Kidney epithelial cell (primary cell): ENCODE measurements at regions not wholly inside any gene's neighbourhood (a gene's known extent, or its start where the extent isn't known, plus 50 kb on each side); places are given as distances from the start of the nearest gene placed in this dataset.
"Not testable (repeated sequence)": the region's sequence is repeated elsewhere in the genome, so short reads cannot be mapped to it uniquely, and the experiment has no call there.

Experiments
- DNase-seq: peaks from one replicate; pipeline ENCODE4 v3.0.0-alpha.2; 2010; ENCODE audit warnings: low read depth
- H3K27me3 ChIP-seq: 2 replicates; pipeline ENCODE4 v1.6.0; 2011; ENCODE audit warnings: low read length; ENCODE audit not compliant: control insufficient read depth, insufficient read depth
- H3K36me3 ChIP-seq: 2 replicates; pipeline ENCODE4 v1.5.1; 2011; ENCODE audit warnings: low read length; ENCODE audit not compliant: control insufficient read depth, insufficient read depth
- H3K4me3 ChIP-seq: 2 replicates; pipeline ENCODE4 v1.5.1; 2011; ENCODE audit warnings: low read depth, mild to moderate bottlenecking, control low read depth, low read length
- CTCF ChIP-seq: IDR thresholded peaks from 2 replicates; pipeline ENCODE4 v1.5.1; 2011; ENCODE audit warnings: mild to moderate bottlenecking, moderate library complexity, low read length, control low read depth, inconsistent platforms; ENCODE audit not compliant: insufficient read depth, poor library complexity, severe bottlenecking

DNA sequence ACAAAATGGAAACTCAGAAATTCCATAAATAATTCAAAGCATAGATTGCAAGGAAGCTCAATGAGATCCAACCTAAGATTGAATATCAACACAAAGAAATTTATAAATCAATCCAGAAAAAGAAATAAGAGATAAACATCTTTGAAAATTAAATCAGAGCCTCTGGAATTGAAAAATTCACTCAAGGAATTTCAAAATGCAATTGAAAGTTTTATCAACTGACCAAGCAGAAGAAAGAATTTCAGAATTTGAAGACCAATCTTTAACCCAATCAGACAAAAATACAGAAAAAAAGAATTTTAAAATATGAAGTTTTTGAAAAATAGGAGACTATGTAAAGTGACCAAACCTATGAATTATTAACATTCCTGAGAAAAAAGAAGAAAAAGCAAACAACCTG, 134.1 kb downstream of the GASK1B start:
- Histone ChIP-seq H3K36me3 (no peaks in the 10 kb centered on the region), H3K27me3 (no peaks in the 10 kb centered on the region), H3K4me3 (no peak overlapping the region)
- DNase-seq: no peak
- no peak for TF ChIP-seq CTCF

- no peaks in the 10 kb centered on the region for H3K27me3 ChIP-seq
- H3K4me3 ChIP-seq: no peak overlapping the region
- no peak for TF ChIP-seq CTCF
- H3K36me3 ChIP-seq: no peaks in the 10 kb centered on the region
- no peak for DNase-seq
Observed at GRCh38 chr4:158036998-158037397, 135.8 kb downstream of the GASK1B start.

GRCh38 chr4:158035662-158036195, 137.1 kb downstream of the GASK1B start:
- Histone ChIP-seq H3K4me3 (no peak overlapping the region), H3K27me3 (no peaks in the 10 kb centered on the region), H3K36me3 (no peaks in the 10 kb centered on the region)
- TF ChIP-seq CTCF: no peak
- DNase-seq: no peak

DNA sequence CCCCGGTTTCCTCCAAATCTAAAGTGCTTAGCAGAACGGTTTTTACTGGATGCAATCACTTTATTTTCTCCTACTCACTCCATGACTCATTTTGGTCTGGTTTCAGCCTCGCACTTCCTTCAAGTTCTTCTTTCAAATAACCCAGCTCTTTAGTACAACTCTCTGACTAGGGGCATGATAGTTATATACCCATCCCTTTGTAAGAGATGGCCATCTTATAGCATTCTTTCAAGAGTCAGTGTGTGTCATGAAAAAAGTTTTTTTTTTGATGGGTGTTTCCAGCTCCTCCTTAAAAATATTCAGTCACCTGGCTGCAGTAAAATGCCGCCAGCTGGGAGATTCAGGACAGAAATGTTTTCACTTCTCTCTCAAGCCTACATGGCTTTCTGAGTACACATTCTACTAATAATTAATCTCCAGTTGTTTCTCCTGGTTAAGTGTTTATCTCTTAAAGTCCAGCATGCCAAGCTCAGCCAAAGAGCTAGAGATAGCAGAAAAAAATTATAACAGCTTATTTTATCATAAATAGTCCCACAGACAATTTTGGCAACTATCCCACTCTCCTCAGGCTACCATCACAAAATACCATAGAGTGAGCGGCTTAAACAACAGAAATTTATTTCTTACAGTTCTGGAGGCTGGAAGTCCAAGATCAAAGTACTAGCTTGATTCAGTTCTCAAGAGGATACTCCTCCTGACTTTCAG, 139.3 kb downstream of the GASK1B start:
- Histone ChIP-seq H3K27me3 (no peaks in the 10 kb centered on the region), H3K36me3 (no peaks in the 10 kb centered on the region), H3K4me3 (no peak overlapping the region)
- no peak for TF ChIP-seq CTCF
- no peak for DNase-seq

DNA sequence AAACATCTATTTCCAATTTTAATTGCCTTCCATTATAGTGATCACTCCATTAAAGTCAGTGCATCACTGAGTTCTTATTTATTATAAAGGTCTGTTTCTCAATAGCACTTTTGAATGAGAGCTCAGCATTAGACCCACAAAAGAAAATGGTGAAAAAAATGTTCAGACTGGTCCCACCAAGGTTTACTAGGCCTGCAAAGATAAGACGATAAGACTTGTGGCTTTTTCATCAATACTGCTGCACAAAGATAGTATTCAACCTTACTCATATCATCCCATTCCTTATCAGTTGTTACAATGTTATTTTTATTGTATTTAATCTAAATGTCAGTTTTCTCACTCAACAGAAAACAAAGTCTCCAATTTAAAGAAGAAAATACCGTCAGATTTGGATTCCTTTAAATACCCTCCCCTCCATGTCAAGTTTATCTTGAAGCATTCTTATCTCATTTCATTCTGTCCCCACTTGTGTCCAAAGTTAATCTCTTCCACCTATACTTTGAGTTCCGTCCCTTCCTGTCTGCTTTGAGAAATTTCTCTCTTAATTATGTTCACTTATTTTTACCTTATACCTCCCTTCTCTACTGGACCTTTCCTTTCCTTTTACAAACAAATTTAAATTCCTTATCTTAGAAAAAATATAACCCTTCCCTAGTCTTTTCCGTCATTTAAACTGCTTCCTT, 140.0 kb downstream of the GASK1B start:
- H3K27me3 ChIP-seq: no peaks in the 10 kb centered on the region
- no peak for TF ChIP-seq CTCF
- no peaks in the 10 kb centered on the region for H3K36me3 ChIP-seq
- no peak overlapping the region for H3K4me3 ChIP-seq
- no peak for DNase-seq

- H3K36me3 ChIP-seq, H3K27me3 ChIP-seq, DNase-seq, H3K4me3 ChIP-seq: not testable (repeated sequence)
Observed at GRCh38 chr4:158028381-158028780, 144.4 kb downstream of the GASK1B start.
